Body of pancreas (tissue), 4 donors: ENCODE measurements at regions not wholly inside any gene's neighbourhood (a gene's known extent, or its start where the extent isn't known, plus 50 kb on each side); places are given as distances from the start of the nearest gene placed in this dataset.

Experiments
- POLR2A ChIP-seq, 3 donors: fragments of 450-650 bp; IDR thresholded peaks; one replicate each; pipeline ENCODE4 v1.6.1; 2016; ENCODE audit warnings: antibody characterized with exemption in 3 of 3, mild to moderate bottlenecking in 2 of 3
- TF ChIP-seq, protein P1 (sequence below), 7 experiments: fragments of 450-650 bp in 4 of 7; fragments of 200-600 bp in 3 of 7; sonication (generic) in 3 of 7; IDR thresholded peaks; one replicate each; pipeline ENCODE4 v1.5.1; 2016 to 2019; ENCODE audit warnings: antibody characterized with exemption in 7 of 7

DNA sequence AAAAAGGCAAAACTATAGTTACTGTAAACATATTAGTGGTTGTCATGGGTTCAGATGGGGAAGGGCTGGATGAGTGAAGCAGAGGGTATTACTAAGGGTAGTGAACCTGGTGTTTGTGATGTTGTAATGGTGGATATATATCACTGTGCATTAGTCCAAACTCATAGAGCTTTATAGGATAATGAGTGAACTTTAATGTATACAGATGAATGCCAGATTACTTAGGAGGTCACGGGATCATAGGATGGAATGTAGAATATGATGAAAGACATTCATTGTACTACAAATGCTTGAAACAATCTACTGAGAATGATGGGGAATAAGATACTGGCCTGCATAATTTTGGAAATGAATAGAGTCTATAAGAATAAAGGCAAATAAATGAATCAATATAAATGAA lies 226.7 kb upstream of the ZNF804A start:
- TF ChIP-seq, protein P1, sequence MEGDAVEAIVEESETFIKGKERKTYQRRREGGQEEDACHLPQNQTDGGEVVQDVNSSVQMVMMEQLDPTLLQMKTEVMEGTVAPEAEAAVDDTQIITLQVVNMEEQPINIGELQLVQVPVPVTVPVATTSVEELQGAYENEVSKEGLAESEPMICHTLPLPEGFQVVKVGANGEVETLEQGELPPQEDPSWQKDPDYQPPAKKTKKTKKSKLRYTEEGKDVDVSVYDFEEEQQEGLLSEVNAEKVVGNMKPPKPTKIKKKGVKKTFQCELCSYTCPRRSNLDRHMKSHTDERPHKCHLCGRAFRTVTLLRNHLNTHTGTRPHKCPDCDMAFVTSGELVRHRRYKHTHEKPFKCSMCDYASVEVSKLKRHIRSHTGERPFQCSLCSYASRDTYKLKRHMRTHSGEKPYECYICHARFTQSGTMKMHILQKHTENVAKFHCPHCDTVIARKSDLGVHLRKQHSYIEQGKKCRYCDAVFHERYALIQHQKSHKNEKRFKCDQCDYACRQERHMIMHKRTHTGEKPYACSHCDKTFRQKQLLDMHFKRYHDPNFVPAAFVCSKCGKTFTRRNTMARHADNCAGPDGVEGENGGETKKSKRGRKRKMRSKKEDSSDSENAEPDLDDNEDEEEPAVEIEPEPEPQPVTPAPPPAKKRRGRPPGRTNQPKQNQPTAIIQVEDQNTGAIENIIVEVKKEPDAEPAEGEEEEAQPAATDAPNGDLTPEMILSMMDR (IDR thresholded peaks at IDR 0.05), result no peak
- no peak for TF ChIP-seq POLR2A (IDR thresholded peaks at IDR 0.05)
